T follicular helper cell (primary cell): ENCODE measurements at regions not wholly inside any gene's neighbourhood (a gene's known extent, or its start where the extent isn't known, plus 50 kb on each side); places are given as distances from the start of the nearest gene placed in this dataset.

Experiments used
- DNase-seq: peaks from one replicate; pipeline ENCODE4 v3.0.0-alpha.2; 2020; ENCODE audit warnings: low read depth

GRCh38 chr5:168193493-168194250, 97.8 kb upstream of the WWC1 start:
- DNase-seq: no peak

GRCh38 chr5:168195110-168195509, 96.3 kb upstream of the WWC1 start:
- DNase-seq: no peak

GRCh38 chr5:168198359-168198758, 93.1 kb upstream of the WWC1 start:
- no peak for DNase-seq

GRCh38 chr5:168202996-168203395, 88.4 kb upstream of the WWC1 start:
- DNase-seq: no peak

GRCh38 chr5:168204165-168204564, 87.3 kb upstream of the WWC1 start:
- no peak for DNase-seq

- no peak for DNase-seq
Measured at GRCh38 chr5:168207450-168208029, 83.9 kb upstream of the WWC1 start.

- DNase-seq: no peak
Measured at GRCh38 chr5:168209244-168209995, 82.0 kb upstream of the WWC1 start.

- DNase-seq: no peak
Measured at GRCh38 chr5:168209997-168210396, 81.4 kb upstream of the WWC1 start.

- no peak for DNase-seq
Measured at GRCh38 chr5:168211245-168211644, 80.2 kb upstream of the WWC1 start.

- no peak for DNase-seq
Measured at GRCh38 chr5:168211936-168212335, 79.5 kb upstream of the WWC1 start.

- DNase-seq: no peak
Measured at GRCh38 chr5:168214071-168214470, 77.4 kb upstream of the WWC1 start.

- no peak for DNase-seq
Measured at GRCh38 chr5:168214886-168215285, 76.6 kb upstream of the WWC1 start.

GRCh38 chr5:168215646-168216045, 75.8 kb upstream of the WWC1 start:
- DNase-seq: no peak

- DNase-seq: no peak
Measured at GRCh38 chr5:168216989-168217388, 74.5 kb upstream of the WWC1 start.

- no peak for DNase-seq
Measured at GRCh38 chr5:168217497-168217896, 73.9 kb upstream of the WWC1 start.

- DNase-seq: no peak
Measured at GRCh38 chr5:168218746-168219145, 72.7 kb upstream of the WWC1 start.

GRCh38 chr5:168219515-168220410, 71.7 kb upstream of the WWC1 start:
- peak; percentile 25 for DNase-seq

- no peak for DNase-seq
Measured at GRCh38 chr5:168224085-168224484, 67.4 kb upstream of the WWC1 start.

GRCh38 chr5:168226012-168226411, 65.4 kb upstream of the WWC1 start:
- no peak for DNase-seq

GRCh38 chr5:168227001-168227400, 64.4 kb upstream of the WWC1 start:
- DNase-seq: no peak

GRCh38 chr5:168227973-168228615, 63.4 kb upstream of the WWC1 start:
- no peak for DNase-seq

GRCh38 chr5:168228668-168229067, 62.8 kb upstream of the WWC1 start:
- no peak for DNase-seq
